Vagina (tissue), 2 donors: ENCODE measurements at regions not wholly inside any gene's neighbourhood (a gene's known extent, or its start where the extent isn't known, plus 50 kb on each side); places are given as distances from the start of the nearest gene placed in this dataset.
"Not testable (repeated sequence)": the region's sequence is repeated elsewhere in the genome, so short reads cannot be mapped to it uniquely, and the experiment has no call there.

ENCODE experiments used
- DNase-seq, 2 donors: peaks; one replicate each; pipeline ENCODE4 v3.0.0-alpha.2; 2017; ENCODE audit errors: extremely low spot score in 2 of 2
- H3K27ac ChIP-seq: fragments of 200-600 bp; sonication (generic); one replicate; pipeline ENCODE4 v1.5.1; 2019
- H3K27me3 ChIP-seq: fragments of 200-600 bp; sonication (generic); one replicate; pipeline ENCODE4 v1.5.1; 2019
- H3K36me3 ChIP-seq, 2 donors: fragments of 200-600 bp; sonication (generic); one replicate each; pipeline ENCODE4 v1.5.1; 2017 to 2019
- H3K4me1 ChIP-seq: fragments of 200-600 bp; sonication (generic); one replicate; pipeline ENCODE4 v1.5.1; 2019
- H3K4me3 ChIP-seq, 2 donors: fragments of 200-600 bp; sonication (generic); 1 replicate in 1 of 2; 2 replicates in 1 of 2; pipeline ENCODE4 v1.5.1; 2016 to 2019
- H3K9me3 ChIP-seq: fragments of 200-600 bp; sonication (generic); one replicate; pipeline ENCODE4 v1.5.1; 2019
- CTCF ChIP-seq, 3 experiments: fragments of 450-650 bp in 2 of 3; fragments of 200-600 bp in 1 of 3; sonication (generic) in 1 of 3; IDR thresholded peaks; one replicate each; pipeline ENCODE4 v1.5.1; 2017 to 2019; ENCODE audit warnings: antibody characterized with exemption in 3 of 3, mild to moderate bottlenecking in 2 of 3, moderate library complexity in 2 of 3
- POLR2A ChIP-seq, 2 donors: fragments of 450-650 bp; IDR thresholded peaks; one replicate each; pipeline ENCODE4 v1.6.1; 2017; ENCODE audit warnings: antibody characterized with exemption in 2 of 2, mild to moderate bottlenecking in 2 of 2, moderate library complexity in 2 of 2
- POLR2AphosphoS5 ChIP-seq, 2 donors: sonication (generic); formaldehyde crosslinking; IDR thresholded peaks; one replicate each; pipeline ENCODE4 v1.9.0; 2017; ENCODE audit warnings: antibody characterized with exemption in 2 of 2, mild to moderate bottlenecking in 2 of 2, low read depth in 1 of 2; ENCODE audit not compliant: insufficient read depth in 1 of 2
- intact Hi-C: fragments of 100-400 bp; cut with DNase I; formaldehyde crosslinking; loops from one replicate; pipeline ENCODE4 v1.15.1; 2023

- no peaks in the 10 kb centered on the region for H3K4me1 ChIP-seq
- intact Hi-C loops, result no loop called here
- no peaks in the 10 kb centered on the region for H3K36me3 ChIP-seq
- no peak for TF ChIP-seq POLR2AphosphoS5 (IDR thresholded peaks at IDR 0.05; ENCODE audit: insufficient read depth in 1 of 2, low read depth in 1 of 2)
- TF ChIP-seq CTCF (IDR thresholded peaks at IDR 0.05), result no peak
- no peak for TF ChIP-seq POLR2A (IDR thresholded peaks at IDR 0.05)
- no peak overlapping the region for H3K27ac ChIP-seq
- DNase-seq, result no peak
- no peaks in the 10 kb centered on the region for H3K9me3 ChIP-seq
- H3K4me3 ChIP-seq, result no peak overlapping the region
- no peaks in the 10 kb centered on the region for H3K27me3 ChIP-seq
These were observed 68.5 kb upstream of the GTF3A start for GRCh38 chr13:27355894-27356293.

- no peak overlapping the region for H3K4me3 ChIP-seq
- no peaks in the 10 kb centered on the region for H3K27me3 ChIP-seq
- DNase-seq, result no peak
- TF ChIP-seq CTCF (IDR thresholded peaks at IDR 0.05) (no peak), POLR2AphosphoS5 (IDR thresholded peaks at IDR 0.05; ENCODE audit: insufficient read depth in 1 of 2, low read depth in 1 of 2) (no peak), POLR2A (IDR thresholded peaks at IDR 0.05) (no peak)
- peaks cover 12% of the 10 kb centered on the region for H3K4me1 ChIP-seq
- H3K27ac ChIP-seq, result no peak overlapping the region
- H3K36me3 ChIP-seq, result no peaks in the 10 kb centered on the region
- intact Hi-C loops, result loop anchor here (2.0 kb wide), 1 partner anchor 374 kb away; no protein-coding TSS in a partner anchor
- no peaks in the 10 kb centered on the region for H3K9me3 ChIP-seq
These were observed 66.0 kb upstream of the GTF3A start for GRCh38 chr13:27358420-27358819.

- no peaks in the 10 kb centered on the region for H3K9me3 ChIP-seq
- intact Hi-C loops, result loop anchor here (2.0 kb wide), 1 partner anchor 375 kb away; no protein-coding TSS in a partner anchor
- no peak for DNase-seq
These were observed 65.1 kb upstream of the GTF3A start for GRCh38 chr13:27359199-27359821.

GRCh38 chr13:27360562-27360961 lies 63.9 kb upstream of the GTF3A start:
- Histone ChIP-seq H3K27ac (no peak overlapping the region), H3K27me3 (no peaks in the 10 kb centered on the region), H3K4me3 (no peak overlapping the region), H3K4me1 (peaks cover 12% of the 10 kb centered on the region), H3K9me3 (no peaks in the 10 kb centered on the region), H3K36me3 (no peaks in the 10 kb centered on the region)
- TF ChIP-seq CTCF (IDR thresholded peaks at IDR 0.05), result no peak
- no peak for TF ChIP-seq POLR2A (IDR thresholded peaks at IDR 0.05)
- TF ChIP-seq POLR2AphosphoS5 (IDR thresholded peaks at IDR 0.05; ENCODE audit: insufficient read depth in 1 of 2, low read depth in 1 of 2), result no peak
- intact Hi-C loops, result loop anchor here (5.0 to 10.0 kb wide), 2 partner anchors 467 to 624 kb away; partner anchors contain the start of gene URAD
- DNase-seq, result no peak

More at GRCh38 chr13:27359199-27359821, 65.1 kb upstream of the GTF3A start:
- Histone ChIP-seq H3K36me3 (no peaks in the 10 kb centered on the region), H3K27me3 (no peaks in the 10 kb centered on the region), H3K4me1 (peaks cover 12% of the 10 kb centered on the region), H3K4me3 (no peak overlapping the region), H3K27ac (no peak overlapping the region)
- no peak for TF ChIP-seq POLR2AphosphoS5 (IDR thresholded peaks at IDR 0.05; ENCODE audit: insufficient read depth in 1 of 2, low read depth in 1 of 2)
- no peak for TF ChIP-seq POLR2A (IDR thresholded peaks at IDR 0.05)
- peak; percentile 31 to 71 (median 67) for TF ChIP-seq CTCF (IDR thresholded peaks at IDR 0.05)

GRCh38 chr13:27362064-27362751 lies 62.2 kb upstream of the GTF3A start:
- no peaks in the 10 kb centered on the region for H3K27me3 ChIP-seq
- TF ChIP-seq POLR2A (IDR thresholded peaks at IDR 0.05), result no peak
- TF ChIP-seq POLR2AphosphoS5 (IDR thresholded peaks at IDR 0.05; ENCODE audit: insufficient read depth in 1 of 2, low read depth in 1 of 2), result peak in 1 of 2 donors; percentile 32
- peak; percentile 85 to 93 (median 91) for TF ChIP-seq CTCF (IDR thresholded peaks at IDR 0.05)
- no peak for DNase-seq
- H3K4me1 ChIP-seq, result peaks cover 12% of the 10 kb centered on the region
- H3K4me3 ChIP-seq, result peak overlapping the region; percentile 39 to 44
- intact Hi-C loops, result loop anchor here (5.0 to 10.0 kb wide), 2 partner anchors 465 to 623 kb away; partner anchors contain the start of gene URAD
- H3K9me3 ChIP-seq, result no peaks in the 10 kb centered on the region
- no peaks in the 10 kb centered on the region for H3K36me3 ChIP-seq
- H3K27ac ChIP-seq, result no peak overlapping the region

GRCh38 chr13:27363637-27364036 lies 60.8 kb upstream of the GTF3A start:
- H3K27me3 ChIP-seq, result not testable (repeated sequence)
- intact Hi-C loops, result loop anchor here (5.0 to 10.0 kb wide), 2 partner anchors 464 to 621 kb away; partner anchors contain the start of gene URAD

More at GRCh38 chr13:27363637-27364036, 60.8 kb upstream of the GTF3A start:
- H3K4me3 ChIP-seq, H3K36me3 ChIP-seq, DNase-seq, H3K9me3 ChIP-seq, H3K27ac ChIP-seq: not testable (repeated sequence)
- H3K4me1 ChIP-seq, result peaks cover 12% of the 10 kb centered on the region
